GM19025 (cell line): ENCODE measurements at regions not wholly inside any gene's neighbourhood (a gene's known extent, or its start where the extent isn't known, plus 50 kb on each side); places are given as distances from the start of the nearest gene placed in this dataset.
"Not testable (repeated sequence)": the region's sequence is repeated elsewhere in the genome, so short reads cannot be mapped to it uniquely, and the experiment has no call there.

Source experiments
- ATAC-seq: cut with Tn5 transposase; IDR thresholded peaks from one replicate; pipeline ENCODE4 v1.9.1; 2021; ENCODE audit warnings: mild to moderate bottlenecking, low read depth, moderate library complexity; ENCODE audit not compliant: unreplicated experiment

- ATAC-seq: no peak
These were observed 549.5 kb downstream of the PYDC2 start for GRCh38 chr3:192010490-192010889.

GRCh38 chr3:192011137-192011536, 550.2 kb downstream of the PYDC2 start:
- no peak for ATAC-seq

- no peak for ATAC-seq
These were observed 552.1 kb downstream of the PYDC2 start for GRCh38 chr3:192013110-192013509.

- ATAC-seq: no peak
These were observed 561.4 kb downstream of the PYDC2 start for GRCh38 chr3:192022412-192022811.

- no peak for ATAC-seq
These were observed 563.8 kb downstream of the PYDC2 start for GRCh38 chr3:192024751-192025150.

- no peak for ATAC-seq
These were observed 565.7 kb downstream of the PYDC2 start for GRCh38 chr3:192026661-192027060.

- no peak for ATAC-seq
These were observed 571.0 kb downstream of the PYDC2 start for GRCh38 chr3:192031941-192032340.

- ATAC-seq: no peak
These were observed 572.3 kb downstream of the PYDC2 start for GRCh38 chr3:192033246-192033645.

GRCh38 chr3:192038726-192039125, 577.8 kb downstream of the PYDC2 start:
- ATAC-seq: no peak

GRCh38 chr3:192039593-192039992, 578.6 kb downstream of the PYDC2 start:
- no peak for ATAC-seq

GRCh38 chr3:192040282-192041043, 579.5 kb downstream of the PYDC2 start:
- no peak for ATAC-seq

- peak; percentile 94 for ATAC-seq
These were observed 581.2 kb downstream of the PYDC2 start for GRCh38 chr3:192042116-192042515.

GRCh38 chr3:192054881-192055280, 593.9 kb downstream of the PYDC2 start:
- no peak for ATAC-seq

GRCh38 chr3:192055946-192056345, 595.0 kb downstream of the PYDC2 start:
- ATAC-seq: no peak

GRCh38 chr3:192057261-192057660, 596.3 kb downstream of the PYDC2 start:
- no peak for ATAC-seq

GRCh38 chr3:192060160-192060781, 599.3 kb downstream of the PYDC2 start:
- ATAC-seq: no peak

GRCh38 chr3:192061426-192061825, 600.5 kb downstream of the PYDC2 start:
- ATAC-seq: no peak

- ATAC-seq: no peak
These were observed 601.2 kb downstream of the PYDC2 start for GRCh38 chr3:192062186-192062585.

GRCh38 chr3:192063570-192063969, 602.6 kb downstream of the PYDC2 start:
- ATAC-seq: peak; percentile 87

- no peak for ATAC-seq
These were observed 604.0 kb downstream of the PYDC2 start for GRCh38 chr3:192064959-192065358.

- ATAC-seq: not testable (repeated sequence)
These were observed 605.3 kb downstream of the PYDC2 start for GRCh38 chr3:192066253-192066652.
